HCT116 (cell line): ENCODE measurements at regions not wholly inside any gene's neighbourhood (a gene's known extent, or its start where the extent isn't known, plus 50 kb on each side); places are given as distances from the start of the nearest gene placed in this dataset.

Experiments
- ATAC-seq: fragments of 200-7000 bp; cut with Tn5 transposase; 2 replicates; pipeline ENCODE4 v1.9.1; 2020; ENCODE audit warnings: mild to moderate bottlenecking, moderate library complexity
- BruUV-seq: library from RNA; stranded (reverse); fragments of 400-500 nt; replicated peaks from 2 replicates; lab custom pipeline; 2021; lab: Mats Ljungman, UMichigan
- CTCF ChIA-PET: fragments of 300-600 bp; sonication (Branson Sonifier 250); formaldehyde crosslinking; loops from one replicate; lab custom pipeline; 2021; ENCODE audit warnings: antibody characterized with exemption; lab: Charles Lee
- POLR2A ChIA-PET: fragments of 300-600, 350-600 bp; sonication (Branson Sonifier 250); formaldehyde crosslinking; loops from one replicate; lab custom pipeline; 2021; ENCODE audit warnings: antibody characterized with exemption; lab: Charles Lee
- RAD21 ChIA-PET, 2 experiments: fragments of 300-600 bp; sonication (Branson Sonifier 250); formaldehyde crosslinking; loops; one replicate each; lab custom pipeline; 2023; ENCODE audit warnings: low total read pairs in 2 of 2; ENCODE audit not compliant: uncharacterized antibody in 2 of 2, unreplicated experiment in 2 of 2, low non-redundant PET in 1 of 2; lab: Charles Lee
- DNase-seq: peaks from one replicate; pipeline ENCODE4 v3.0.0-alpha.2; 2010; ENCODE audit warnings: low read depth, low spot score
- H2AFZ ChIP-seq: fragments of 200-600 bp; shearing (Covaris generic), sonication (generic); 2 replicates; pipeline ENCODE4 v1.6.1; 2017; ENCODE audit warnings: low read depth, mixed run types, mixed read lengths, antibody characterized with exemption, low read length; ENCODE audit not compliant: poor library complexity, severe bottlenecking
- H3K27ac ChIP-seq: 2 replicates; pipeline ENCODE4 v1.5.1; 2012; ENCODE audit warnings: low read depth, low read length
- H3K27me3 ChIP-seq: fragments of 200-600 bp; sonication (generic); 2 replicates; pipeline ENCODE4 v1.6.1; 2016; ENCODE audit warnings: mixed run types, low read length, mixed read lengths; ENCODE audit not compliant: insufficient read depth
- H3K36me3 ChIP-seq, 2 experiments: fragments of 200-500 bp in 1 of 2; fragments of 200-600 bp in 1 of 2; sonication (Bioruptor generic) in 1 of 2; sonication (generic) in 1 of 2; 2 replicates each; pipeline versions ENCODE4 v1.5.1 to v1.6.1; 2014 to 2016; ENCODE audit warnings: low read length in 2 of 2, inconsistent platforms in 1 of 2, mixed read lengths in 1 of 2, mixed run types in 1 of 2; ENCODE audit not compliant: insufficient read depth in 2 of 2, control insufficient read depth in 1 of 2
- H3K4me1 ChIP-seq, 2 experiments: fragments of 200-600 bp in 1 of 2; sonication (generic) in 1 of 2; 2 replicates each; pipeline versions ENCODE4 v1.5.1 to v1.6.1; 2012 to 2017; ENCODE audit warnings: low read length in 2 of 2, inconsistent platforms in 1 of 2, mild to moderate bottlenecking in 1 of 2, mixed read lengths in 1 of 2, mixed run types in 1 of 2, moderate library complexity in 1 of 2; ENCODE audit not compliant: insufficient read depth in 2 of 2, control insufficient read depth in 1 of 2
- H3K4me2 ChIP-seq: fragments of 200-600 bp; sonication (generic); 2 replicates; pipeline ENCODE4 v1.6.1; 2017; ENCODE audit warnings: mixed run types, low read length, mixed read lengths
- H3K4me3 ChIP-seq, 2 experiments: fragments of 200-600 bp in 1 of 2; sonication (generic) in 1 of 2; replicated peaks in 1 of 2; 2 replicates each; pipeline ENCODE4 v1.5.1; 2011 to 2016; ENCODE audit warnings: low read length in 2 of 2, control low read depth in 1 of 2, low read depth in 1 of 2, mild to moderate bottlenecking in 1 of 2, mixed read lengths in 1 of 2, mixed run types in 1 of 2
- H3K79me2 ChIP-seq: fragments of 200-600 bp; sonication (generic); 2 replicates; pipeline ENCODE4 v1.6.1; 2017; ENCODE audit warnings: mild to moderate bottlenecking, mixed run types, low read length, moderate library complexity, mixed read lengths; ENCODE audit not compliant: insufficient read depth
- H3K9ac ChIP-seq: fragments of 200-600 bp; sonication (generic); 2 replicates; pipeline ENCODE4 v1.6.1; 2016; ENCODE audit warnings: low read length, mixed read lengths
- H3K9me2 ChIP-seq: fragments of 200-600 bp; sonication (generic), shearing (Covaris generic); 2 replicates; pipeline ENCODE4 v1.6.1; 2017; ENCODE audit warnings: mixed run types, mild to moderate bottlenecking, moderate library complexity; ENCODE audit not compliant: insufficient read depth
- H3K9me3 ChIP-seq, 2 experiments: fragments of 200-500 bp in 1 of 2; fragments of 200-600 bp in 1 of 2; sonication (Bioruptor generic) in 1 of 2; sonication (generic) in 1 of 2; 2 replicates each; pipeline ENCODE4 v1.6.1; 2014 to 2017; ENCODE audit warnings: low read length in 2 of 2, mixed read lengths in 2 of 2, inconsistent platforms in 1 of 2, low read depth in 1 of 2, mild to moderate bottlenecking in 1 of 2, mixed run types in 1 of 2, moderate library complexity in 1 of 2; ENCODE audit not compliant: control insufficient read depth in 1 of 2, insufficient read depth in 1 of 2
- H4K20me1 ChIP-seq: fragments of 200-600 bp; sonication (generic), shearing (Covaris generic); 2 replicates; pipeline ENCODE4 v1.6.1; 2017; ENCODE audit warnings: mixed run types, mild to moderate bottlenecking, moderate library complexity; ENCODE audit not compliant: insufficient read depth
- CBX3 ChIP-seq: IDR thresholded peaks from 2 replicates; pipeline ENCODE4 v1.6.1; 2012; ENCODE audit warnings: low read depth
- CEBPB ChIP-seq: IDR thresholded peaks from 2 replicates; pipeline ENCODE4 v1.6.1; 2012; ENCODE audit warnings: low read depth
- EGR1 ChIP-seq: IDR thresholded peaks from 2 replicates; pipeline ENCODE4 v1.6.1; 2012; ENCODE audit warnings: low read depth
- ELF1 ChIP-seq: IDR thresholded peaks from 2 replicates; pipeline ENCODE4 v1.6.1; 2012; ENCODE audit warnings: low read depth, borderline replicate concordance
- EZH2 ChIP-seq: fragments of 200-600 bp; sonication (generic); IDR thresholded peaks from 2 replicates; pipeline ENCODE4 v1.6.1; 2017; ENCODE audit warnings: antibody characterized with exemption, mixed run types
- EZH2phosphoT487 ChIP-seq: fragments of 200-600 bp; IDR thresholded peaks from 2 replicates; pipeline ENCODE4 v1.6.1; 2018; ENCODE audit warnings: antibody characterized with exemption, borderline replicate concordance
- POLR2A ChIP-seq: IDR thresholded peaks from 2 replicates; pipeline ENCODE4 v1.7.0; 2011; ENCODE audit warnings: borderline replicate concordance; ENCODE audit not compliant: insufficient read depth, insufficient read length; ENCODE audit errors: extremely low read depth
- POLR2AphosphoS5 ChIP-seq: IDR thresholded peaks from 2 replicates; pipeline ENCODE4 v1.6.1; 2011; ENCODE audit warnings: mild to moderate bottlenecking, low read depth, low read length, moderate library complexity
- RAD21 ChIP-seq: IDR thresholded peaks from 2 replicates; pipeline ENCODE4 v1.6.1; 2012; ENCODE audit warnings: low read depth, mild to moderate bottlenecking
- SIN3A ChIP-seq: IDR thresholded peaks from 2 replicates; pipeline ENCODE4 v1.6.1; 2012; ENCODE audit warnings: low read depth
- SP1 ChIP-seq: IDR thresholded peaks from 2 replicates; pipeline ENCODE4 v1.6.1; 2012; ENCODE audit warnings: low read depth
- SRF ChIP-seq: IDR thresholded peaks from 2 replicates; pipeline ENCODE4 v1.6.1; 2012; ENCODE audit warnings: low read depth
- TCF7L2 ChIP-seq: IDR thresholded peaks from 2 replicates; pipeline ENCODE4 v1.7.0; 2011; ENCODE audit warnings: borderline replicate concordance, inconsistent platforms; ENCODE audit not compliant: insufficient read depth, insufficient read length; ENCODE audit errors: extremely low read depth
- YY1 ChIP-seq: IDR thresholded peaks from 2 replicates; pipeline ENCODE4 v1.6.1; 2011; ENCODE audit warnings: low read length, low read depth, moderate library complexity, mild to moderate bottlenecking; ENCODE audit not compliant: insufficient replicate concordance; ENCODE audit errors: extremely low read depth
- ZFX ChIP-seq: fragments of 450-650 bp; IDR thresholded peaks from 2 replicates; pipeline ENCODE4 v1.6.1; 2017
- ZNF274 ChIP-seq: fragments of 200-500 bp; sonication (Bioruptor generic); IDR thresholded peaks from 2 replicates; pipeline ENCODE4 v1.6.1; 2014; ENCODE audit warnings: mild to moderate bottlenecking, low read depth, low read length, inconsistent platforms
- intact Hi-C: fragments of 100-400 bp; cut with micrococcal nuclease; formaldehyde crosslinking; loops from 2 replicates; pipeline ENCODE4 v1.10.0; 2022
- TF ChIP-seq, protein P1 (sequence below): IDR thresholded peaks from 2 replicates; pipeline ENCODE4 v1.6.1; 2012; ENCODE audit warnings: low read depth
- TF ChIP-seq, protein P2 (sequence below): IDR thresholded peaks from 2 replicates; pipeline ENCODE4 v1.6.1; 2012
- TF ChIP-seq, protein P3 (sequence below): IDR thresholded peaks from 2 replicates; pipeline ENCODE4 v1.6.1; 2011; ENCODE audit warnings: mild to moderate bottlenecking, low read length, moderate library complexity; ENCODE audit not compliant: insufficient replicate concordance; ENCODE audit errors: extremely low read depth
- TF ChIP-seq, protein P4 (sequence below), 3 experiments: fragments of 200-600 bp in 1 of 3; sonication (generic) in 1 of 3; IDR thresholded peaks in 2 of 3; conservative IDR thresholded peaks in 1 of 3; 2 replicates each; pipeline ENCODE4 v1.5.1; 2012 to 2017; ENCODE audit warnings: low read depth in 2 of 3, low read length in 2 of 3, antibody characterized with exemption in 1 of 3, borderline replicate concordance in 1 of 3, control low read depth in 1 of 3, mild to moderate bottlenecking in 1 of 3, mixed read lengths in 1 of 3, mixed run types in 1 of 3, moderate library complexity in 1 of 3; ENCODE audit not compliant: insufficient read depth in 1 of 3

DNA sequence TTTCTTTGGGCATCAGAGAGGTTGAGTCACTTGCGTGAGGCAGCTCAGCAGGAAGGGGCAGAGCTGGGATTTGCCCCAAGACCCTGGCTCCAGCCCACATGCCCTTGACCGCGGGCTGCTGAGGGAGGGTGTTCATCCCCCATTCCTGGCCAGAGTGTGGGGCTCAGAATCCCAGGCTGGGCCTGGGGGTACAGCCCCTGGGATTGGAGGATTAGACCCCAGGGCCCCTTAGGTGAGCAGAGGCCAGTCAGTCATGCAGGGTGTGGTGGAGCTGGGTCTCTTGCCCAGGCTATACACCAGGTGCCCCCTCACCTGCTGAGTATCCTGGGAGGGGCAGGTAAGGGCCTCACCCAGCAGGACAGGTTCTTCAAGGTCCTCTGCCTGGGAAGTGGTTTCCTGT lies 68.4 kb upstream of the ZNF716 start:
- Histone ChIP-seq H3K27me3 (no peaks in the 10 kb centered on the region), H3K4me1 (no peaks in the 10 kb centered on the region), H3K79me2 (no peaks in the 10 kb centered on the region), H3K9ac (no peak overlapping the region), H3K27ac (no peak overlapping the region), H3K36me3 (no peaks in the 10 kb centered on the region), H4K20me1 (no peaks in the 10 kb centered on the region), H2AFZ (no peak overlapping the region), H3K4me3 (no peak overlapping the region), H3K9me3 (peaks cover 3 to 6% of the 10 kb centered on the region in 2 experiments; a peak in 2 of 4 replicates), H3K9me2 (no peaks in the 10 kb centered on the region), H3K4me2 (no peak overlapping the region)
- DNase-seq: no peak
- ChIA-PET RAD21 (no interaction called here), POLR2A (no interaction called here), CTCF (no interaction called here)
- no peak for ATAC-seq
- TF ChIP-seq EGR1: no peak
- TF ChIP-seq SIN3A: no peak
- TF ChIP-seq, protein P1, sequence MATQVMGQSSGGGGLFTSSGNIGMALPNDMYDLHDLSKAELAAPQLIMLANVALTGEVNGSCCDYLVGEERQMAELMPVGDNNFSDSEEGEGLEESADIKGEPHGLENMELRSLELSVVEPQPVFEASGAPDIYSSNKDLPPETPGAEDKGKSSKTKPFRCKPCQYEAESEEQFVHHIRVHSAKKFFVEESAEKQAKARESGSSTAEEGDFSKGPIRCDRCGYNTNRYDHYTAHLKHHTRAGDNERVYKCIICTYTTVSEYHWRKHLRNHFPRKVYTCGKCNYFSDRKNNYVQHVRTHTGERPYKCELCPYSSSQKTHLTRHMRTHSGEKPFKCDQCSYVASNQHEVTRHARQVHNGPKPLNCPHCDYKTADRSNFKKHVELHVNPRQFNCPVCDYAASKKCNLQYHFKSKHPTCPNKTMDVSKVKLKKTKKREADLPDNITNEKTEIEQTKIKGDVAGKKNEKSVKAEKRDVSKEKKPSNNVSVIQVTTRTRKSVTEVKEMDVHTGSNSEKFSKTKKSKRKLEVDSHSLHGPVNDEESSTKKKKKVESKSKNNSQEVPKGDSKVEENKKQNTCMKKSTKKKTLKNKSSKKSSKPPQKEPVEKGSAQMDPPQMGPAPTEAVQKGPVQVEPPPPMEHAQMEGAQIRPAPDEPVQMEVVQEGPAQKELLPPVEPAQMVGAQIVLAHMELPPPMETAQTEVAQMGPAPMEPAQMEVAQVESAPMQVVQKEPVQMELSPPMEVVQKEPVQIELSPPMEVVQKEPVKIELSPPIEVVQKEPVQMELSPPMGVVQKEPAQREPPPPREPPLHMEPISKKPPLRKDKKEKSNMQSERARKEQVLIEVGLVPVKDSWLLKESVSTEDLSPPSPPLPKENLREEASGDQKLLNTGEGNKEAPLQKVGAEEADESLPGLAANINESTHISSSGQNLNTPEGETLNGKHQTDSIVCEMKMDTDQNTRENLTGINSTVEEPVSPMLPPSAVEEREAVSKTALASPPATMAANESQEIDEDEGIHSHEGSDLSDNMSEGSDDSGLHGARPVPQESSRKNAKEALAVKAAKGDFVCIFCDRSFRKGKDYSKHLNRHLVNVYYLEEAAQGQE: no peak
- TF ChIP-seq, protein P2, sequence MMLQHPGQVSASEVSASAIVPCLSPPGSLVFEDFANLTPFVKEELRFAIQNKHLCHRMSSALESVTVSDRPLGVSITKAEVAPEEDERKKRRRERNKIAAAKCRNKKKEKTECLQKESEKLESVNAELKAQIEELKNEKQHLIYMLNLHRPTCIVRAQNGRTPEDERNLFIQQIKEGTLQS: no peak
- no peak for TF ChIP-seq POLR2AphosphoS5
- TF ChIP-seq EZH2: no peak
- no peak for TF ChIP-seq YY1
- no peak for TF ChIP-seq RAD21
- no peak for TF ChIP-seq ZFX
- no peak for TF ChIP-seq EZH2phosphoT487
- TF ChIP-seq POLR2A: no peak
- TF ChIP-seq SRF: no peak
- no peak for TF ChIP-seq CBX3
- TF ChIP-seq CEBPB: no peak
- TF ChIP-seq, protein P3, sequence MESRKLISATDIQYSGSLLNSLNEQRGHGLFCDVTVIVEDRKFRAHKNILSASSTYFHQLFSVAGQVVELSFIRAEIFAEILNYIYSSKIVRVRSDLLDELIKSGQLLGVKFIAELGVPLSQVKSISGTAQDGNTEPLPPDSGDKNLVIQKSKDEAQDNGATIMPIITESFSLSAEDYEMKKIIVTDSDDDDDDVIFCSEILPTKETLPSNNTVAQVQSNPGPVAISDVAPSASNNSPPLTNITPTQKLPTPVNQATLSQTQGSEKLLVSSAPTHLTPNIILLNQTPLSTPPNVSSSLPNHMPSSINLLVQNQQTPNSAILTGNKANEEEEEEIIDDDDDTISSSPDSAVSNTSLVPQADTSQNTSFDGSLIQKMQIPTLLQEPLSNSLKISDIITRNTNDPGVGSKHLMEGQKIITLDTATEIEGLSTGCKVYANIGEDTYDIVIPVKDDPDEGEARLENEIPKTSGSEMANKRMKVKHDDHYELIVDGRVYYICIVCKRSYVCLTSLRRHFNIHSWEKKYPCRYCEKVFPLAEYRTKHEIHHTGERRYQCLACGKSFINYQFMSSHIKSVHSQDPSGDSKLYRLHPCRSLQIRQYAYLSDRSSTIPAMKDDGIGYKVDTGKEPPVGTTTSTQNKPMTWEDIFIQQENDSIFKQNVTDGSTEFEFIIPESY: no peak
- no peak for TF ChIP-seq ZNF274
- TF ChIP-seq TCF7L2: no peak
- TF ChIP-seq, protein P4, sequence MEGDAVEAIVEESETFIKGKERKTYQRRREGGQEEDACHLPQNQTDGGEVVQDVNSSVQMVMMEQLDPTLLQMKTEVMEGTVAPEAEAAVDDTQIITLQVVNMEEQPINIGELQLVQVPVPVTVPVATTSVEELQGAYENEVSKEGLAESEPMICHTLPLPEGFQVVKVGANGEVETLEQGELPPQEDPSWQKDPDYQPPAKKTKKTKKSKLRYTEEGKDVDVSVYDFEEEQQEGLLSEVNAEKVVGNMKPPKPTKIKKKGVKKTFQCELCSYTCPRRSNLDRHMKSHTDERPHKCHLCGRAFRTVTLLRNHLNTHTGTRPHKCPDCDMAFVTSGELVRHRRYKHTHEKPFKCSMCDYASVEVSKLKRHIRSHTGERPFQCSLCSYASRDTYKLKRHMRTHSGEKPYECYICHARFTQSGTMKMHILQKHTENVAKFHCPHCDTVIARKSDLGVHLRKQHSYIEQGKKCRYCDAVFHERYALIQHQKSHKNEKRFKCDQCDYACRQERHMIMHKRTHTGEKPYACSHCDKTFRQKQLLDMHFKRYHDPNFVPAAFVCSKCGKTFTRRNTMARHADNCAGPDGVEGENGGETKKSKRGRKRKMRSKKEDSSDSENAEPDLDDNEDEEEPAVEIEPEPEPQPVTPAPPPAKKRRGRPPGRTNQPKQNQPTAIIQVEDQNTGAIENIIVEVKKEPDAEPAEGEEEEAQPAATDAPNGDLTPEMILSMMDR (IDR thresholded peaks at IDR 0.05 in 2 of 3, conservative IDR thresholded peaks at IDR 0.05 in 1 of 3; ENCODE audit: borderline replicate concordance in 1 of 3, insufficient read depth in 1 of 3, low read depth in 2 of 3, low read length in 2 of 3): no peak
- no peak for TF ChIP-seq SP1
- no peak for TF ChIP-seq ELF1
- intact Hi-C loops: no loop called here
- no TSS peak for BruUV-seq
